ENCODE measurements at regions not wholly inside any gene's neighbourhood (a gene's known extent, or its start where the extent isn't known, plus 50 kb on each side); places are given as distances from the start of the nearest gene placed in this dataset.

GRCh38 chrX:116236666-116237065 lies 66.1 kb downstream of the AGTR2 start:
- H3K4me1 ChIP-seq (ENCODE audit: control insufficient read depth, insufficient read depth, low read length) = no peaks in the 10 kb centered on the region
- intact Hi-C loops (cut with micrococcal nuclease) (no loop called here), in situ Hi-C loops (cut with MboI; ENCODE audit: low sequenced_read_pairs) (no loop called here), dilution Hi-C loops (cut with HindIII; ENCODE audit: low sequenced_read_pairs, unreplicated experiment) (no loop called here)
- H3K36me3 ChIP-seq (ENCODE audit: control insufficient read depth, insufficient read depth, low read length) = no peaks in the 10 kb centered on the region
- no peak overlapping the region for H2BK5ac ChIP-seq (ENCODE audit: low read depth, low read length, poor library complexity, severe bottlenecking)
- H4K8ac ChIP-seq (ENCODE audit: low read depth in 2 of 2, low read length in 2 of 2) = no peak overlapping the region
- no peaks in the 10 kb centered on the region for H3K9me1 ChIP-seq (ENCODE audit: insufficient read depth, low read length)
- no peak overlapping the region for H3K4me2 ChIP-seq (ENCODE audit: low read depth, low read length)
- no peak overlapping the region for H2AFZ ChIP-seq (replicated peaks; ENCODE audit: low read length, poor library complexity)
- no peak overlapping the region for H3K14ac ChIP-seq (replicated peaks; ENCODE audit: low read depth, low read length)
- no peak overlapping the region for H3K4ac ChIP-seq (ENCODE audit: low read depth, low read length)
- H4K20me1 ChIP-seq (ENCODE audit: insufficient read depth, low read length) = no peaks in the 10 kb centered on the region
- H3K27ac ChIP-seq (ENCODE audit: insufficient read depth, low read length) = no peak overlapping the region
- H2AK9ac ChIP-seq (replicated peaks; ENCODE audit: low read depth, low read length, poor library complexity) = no peak overlapping the region
- TF ChIP-seq RFX5 (IDR thresholded peaks at IDR 0.05; ENCODE audit: low read depth, low read length) (no peak), NFE2L2 (IDR thresholded peaks at IDR 0.05; ENCODE audit: low read depth, low read length) (no peak), CHD1 (IDR thresholded peaks at IDR 0.05; ENCODE audit: low read depth, low read length) (no peak), FOS (IDR thresholded peaks at IDR 0.05; ENCODE audit: low read depth, low read length) (no peak), RCOR1 (IDR thresholded peaks at IDR 0.05; ENCODE audit: insufficient replicate concordance, low read length) (no peak)
- CTCF ChIA-PET = no interaction called here
- H3K18ac ChIP-seq (ENCODE audit: low read depth, low read length) = no peak overlapping the region
- H2BK20ac ChIP-seq (ENCODE audit: low read depth, low read length) = no peak overlapping the region
- no peak overlapping the region for H2AK5ac ChIP-seq (ENCODE audit: low read depth, low read length)
- H3K4me3 ChIP-seq (ENCODE audit: insufficient read depth, low read depth, low read length) = no peak overlapping the region
- H3K27me3 ChIP-seq (ENCODE audit: control insufficient read depth, insufficient read depth, low read length) = no peaks in the 10 kb centered on the region
- POLR2A ChIA-PET (ENCODE audit: unreplicated experiment) = no interaction called here
- H2BK120ac ChIP-seq (ENCODE audit: low read depth, low read length) = no peak overlapping the region
- H3K79me1 ChIP-seq (ENCODE audit: low read depth in 1 of 2, low read length in 2 of 2) = no peaks in the 10 kb centered on the region
- no peaks in the 10 kb centered on the region for H3K9me3 ChIP-seq (ENCODE audit: control insufficient read depth, insufficient read depth, low read length)
- no peak for ATAC-seq (ENCODE audit: low read depth)
- no peak overlapping the region for H3K9ac ChIP-seq (ENCODE audit: low read depth, low read length)
- H3K56ac ChIP-seq (ENCODE audit: extremely low read depth, insufficient read depth, low read length) = no peak overlapping the region
- H3K23ac ChIP-seq (ENCODE audit: low read depth, low read length) = no peak overlapping the region
- no peak for DNase-seq
- no TSS peak for BruUV-seq (replicated peaks)
- H2BK15ac ChIP-seq (ENCODE audit: low read depth, low read length) = no peak overlapping the region
- H4K91ac ChIP-seq (ENCODE audit: insufficient read depth, low read depth, low read length) = no peak overlapping the region
- H4K5ac ChIP-seq (ENCODE audit: low read depth, low read length) = no peak overlapping the region

Measured in IMR-90 (cell line).